ENCODE measurements at regions not wholly inside any gene's neighbourhood (a gene's known extent, or its start where the extent isn't known, plus 50 kb on each side); places are given as distances from the start of the nearest gene placed in this dataset.
"Not testable (repeated sequence)": the region's sequence is repeated elsewhere in the genome, so short reads cannot be mapped to it uniquely, and the experiment has no call there.

DNA sequence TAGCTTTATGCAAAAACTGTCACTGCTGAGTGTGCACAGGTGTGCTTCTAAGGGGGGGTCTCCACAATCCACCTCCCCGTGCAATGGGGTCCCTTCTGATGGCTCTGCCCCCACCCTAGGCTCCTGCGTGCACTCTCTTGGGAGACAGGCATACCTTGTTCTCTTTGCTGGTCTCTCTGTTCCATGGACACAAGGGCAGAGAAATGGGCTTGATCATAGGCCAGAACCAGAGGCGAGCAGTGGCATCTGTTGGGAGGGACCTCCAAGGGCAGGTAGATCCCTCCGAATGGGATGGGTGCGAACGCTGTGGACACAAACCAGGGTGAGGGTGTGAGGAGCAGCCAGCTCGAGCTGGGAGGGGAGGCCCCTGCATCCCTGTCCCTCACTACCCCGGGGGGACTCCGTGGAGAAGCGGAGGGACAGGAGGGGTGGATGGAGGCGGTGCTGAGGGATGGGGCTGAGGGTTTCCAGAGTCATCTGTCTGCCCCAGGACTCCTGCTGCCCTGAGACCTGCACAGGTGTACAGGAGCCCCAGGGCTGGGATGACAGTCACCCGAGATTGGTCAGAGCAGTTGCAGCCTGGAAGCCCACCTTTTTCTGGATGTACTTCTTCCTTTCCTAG lies 175.0 kb downstream of the KLF13 start:
- TF ChIP-seq, protein P1, sequence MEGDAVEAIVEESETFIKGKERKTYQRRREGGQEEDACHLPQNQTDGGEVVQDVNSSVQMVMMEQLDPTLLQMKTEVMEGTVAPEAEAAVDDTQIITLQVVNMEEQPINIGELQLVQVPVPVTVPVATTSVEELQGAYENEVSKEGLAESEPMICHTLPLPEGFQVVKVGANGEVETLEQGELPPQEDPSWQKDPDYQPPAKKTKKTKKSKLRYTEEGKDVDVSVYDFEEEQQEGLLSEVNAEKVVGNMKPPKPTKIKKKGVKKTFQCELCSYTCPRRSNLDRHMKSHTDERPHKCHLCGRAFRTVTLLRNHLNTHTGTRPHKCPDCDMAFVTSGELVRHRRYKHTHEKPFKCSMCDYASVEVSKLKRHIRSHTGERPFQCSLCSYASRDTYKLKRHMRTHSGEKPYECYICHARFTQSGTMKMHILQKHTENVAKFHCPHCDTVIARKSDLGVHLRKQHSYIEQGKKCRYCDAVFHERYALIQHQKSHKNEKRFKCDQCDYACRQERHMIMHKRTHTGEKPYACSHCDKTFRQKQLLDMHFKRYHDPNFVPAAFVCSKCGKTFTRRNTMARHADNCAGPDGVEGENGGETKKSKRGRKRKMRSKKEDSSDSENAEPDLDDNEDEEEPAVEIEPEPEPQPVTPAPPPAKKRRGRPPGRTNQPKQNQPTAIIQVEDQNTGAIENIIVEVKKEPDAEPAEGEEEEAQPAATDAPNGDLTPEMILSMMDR (IDR thresholded peaks at IDR 0.05; ENCODE audit: borderline replicate concordance, control extremely low read depth, extremely low read depth, insufficient read depth, missing control alignments) = no peak
- DNase-seq (ENCODE audit: low spot score) = no peak
- in situ Hi-C loops (cut with MboI; ENCODE audit: low sequenced_read_pairs, unreplicated experiment) = no loop called here

DNA sequence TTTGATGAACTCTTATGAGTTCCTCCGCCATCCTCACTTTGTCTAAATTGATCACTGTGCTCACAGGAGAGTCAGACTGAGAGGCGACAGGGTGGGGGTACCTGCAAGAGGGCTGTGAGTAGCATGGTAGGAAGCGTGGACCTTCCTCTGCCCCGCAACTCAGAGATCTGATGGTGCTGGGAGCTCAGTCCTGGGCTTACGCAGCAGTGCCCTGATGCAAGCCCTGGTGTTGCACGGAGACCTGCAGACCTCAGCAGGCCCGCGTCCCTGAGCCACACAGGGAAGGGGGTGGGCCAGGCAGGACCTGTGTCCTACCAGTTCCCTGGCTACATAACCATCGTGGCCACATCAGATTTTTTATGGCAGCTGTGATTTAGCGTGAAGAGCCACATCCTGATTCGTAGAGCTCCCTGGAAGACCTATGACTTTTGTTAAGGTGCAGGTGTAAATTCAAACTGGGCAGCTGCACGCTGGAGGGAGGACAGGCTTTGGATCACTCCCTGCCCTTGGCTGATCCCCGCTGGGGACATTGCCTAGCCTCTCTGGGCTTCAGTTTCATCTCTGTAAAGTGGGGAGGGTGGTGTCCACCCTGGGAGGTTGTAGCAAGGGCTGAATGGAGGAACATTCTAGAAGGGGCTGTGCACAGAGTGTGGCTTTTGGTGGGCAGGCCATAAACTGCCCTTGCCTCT lies 176.1 kb downstream of the KLF13 start:
- in situ Hi-C loops (cut with MboI; ENCODE audit: low sequenced_read_pairs, unreplicated experiment) = no loop called here
- DNase-seq (ENCODE audit: low spot score) = no peak
- TF ChIP-seq, protein P1 (IDR thresholded peaks at IDR 0.05; ENCODE audit: borderline replicate concordance, control extremely low read depth, extremely low read depth, insufficient read depth, missing control alignments) = no peak

DNA sequence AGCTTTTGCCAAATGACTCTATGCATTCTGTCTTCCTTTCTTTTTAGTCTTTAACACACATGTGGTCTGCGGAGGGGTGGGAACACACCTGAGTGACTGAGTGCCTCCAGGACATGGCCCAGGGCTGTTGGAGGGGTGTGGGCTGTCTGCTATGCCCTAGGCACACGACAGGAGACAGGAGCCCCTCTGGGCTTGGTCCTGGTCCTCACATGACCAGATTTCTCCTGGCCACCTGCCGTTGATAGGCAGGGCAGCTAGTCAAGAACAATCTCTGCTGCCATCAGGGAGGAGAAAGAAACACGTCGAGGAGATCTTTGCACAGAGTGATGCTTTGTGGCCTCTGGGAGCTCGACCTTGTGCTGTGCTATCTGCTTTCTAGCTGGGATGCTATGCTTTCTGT lies 176.6 kb downstream of the KLF13 start:
- no peak for DNase-seq (ENCODE audit: low spot score)
- in situ Hi-C loops (cut with MboI; ENCODE audit: low sequenced_read_pairs, unreplicated experiment) = no loop called here
- TF ChIP-seq, protein P1 (IDR thresholded peaks at IDR 0.05; ENCODE audit: borderline replicate concordance, control extremely low read depth, extremely low read depth, insufficient read depth, missing control alignments) = no peak

DNA sequence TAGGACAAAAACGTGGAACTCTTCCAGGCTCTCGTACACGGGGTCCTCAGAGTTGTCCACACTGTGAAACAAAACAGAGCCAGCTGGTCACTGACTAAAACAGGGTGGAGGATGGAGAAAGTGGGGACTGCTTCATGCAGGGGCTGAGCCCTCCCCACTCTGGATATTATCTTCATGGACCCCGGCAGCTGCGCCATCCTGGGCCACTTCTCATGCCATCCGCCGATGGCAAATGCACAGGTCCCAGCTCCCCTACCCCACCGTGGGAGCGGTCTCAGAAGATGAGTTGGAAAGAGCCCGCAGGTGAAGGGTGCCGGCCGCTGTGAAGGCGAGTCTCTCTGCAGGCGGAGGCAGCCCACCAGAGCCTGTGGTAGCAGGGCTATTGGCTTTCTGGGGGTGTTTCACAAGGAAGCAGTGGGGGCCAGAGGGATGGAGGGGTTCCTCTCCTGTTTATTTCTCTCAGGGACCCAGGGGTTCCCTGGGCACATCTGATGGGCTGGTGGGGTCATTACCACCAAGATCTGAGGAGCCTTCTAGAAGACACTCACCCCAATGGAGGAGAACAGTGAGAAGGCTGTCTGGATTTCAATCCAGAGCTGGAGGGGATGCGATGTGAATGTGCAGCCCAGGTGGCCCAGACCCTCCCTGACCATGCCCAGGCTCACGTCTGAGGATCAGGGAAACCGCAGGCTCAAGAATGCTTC lies 177.3 kb downstream of the KLF13 start:
- in situ Hi-C loops (cut with MboI; ENCODE audit: low sequenced_read_pairs, unreplicated experiment) = no loop called here
- TF ChIP-seq, protein P1 (IDR thresholded peaks at IDR 0.05; ENCODE audit: borderline replicate concordance, control extremely low read depth, extremely low read depth, insufficient read depth, missing control alignments) = no peak
- no peak for DNase-seq (ENCODE audit: low spot score)

DNA sequence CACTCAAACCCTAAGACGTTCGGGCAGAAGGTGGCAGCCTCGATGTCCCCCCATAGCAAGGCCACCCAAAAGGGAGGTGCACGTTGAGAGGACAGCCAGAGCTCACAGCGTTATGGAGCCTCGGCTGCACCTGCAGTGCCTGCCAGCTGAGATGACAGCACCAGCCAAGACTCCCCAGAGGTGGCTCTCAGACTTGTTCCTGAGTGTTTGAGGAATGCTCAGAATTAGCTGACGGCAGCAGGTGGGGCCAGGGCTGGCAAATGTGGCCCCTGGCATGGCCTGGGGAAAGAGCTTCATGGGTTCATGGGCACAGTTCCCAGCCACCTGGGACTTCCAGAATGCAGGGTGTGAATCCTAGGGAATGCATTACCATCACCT lies 177.8 kb downstream of the KLF13 start:
- TF ChIP-seq, protein P1 (IDR thresholded peaks at IDR 0.05; ENCODE audit: borderline replicate concordance, control extremely low read depth, extremely low read depth, insufficient read depth, missing control alignments) = no peak
- in situ Hi-C loops (cut with MboI; ENCODE audit: low sequenced_read_pairs, unreplicated experiment) = no loop called here
- DNase-seq (ENCODE audit: low spot score) = no peak

DNA sequence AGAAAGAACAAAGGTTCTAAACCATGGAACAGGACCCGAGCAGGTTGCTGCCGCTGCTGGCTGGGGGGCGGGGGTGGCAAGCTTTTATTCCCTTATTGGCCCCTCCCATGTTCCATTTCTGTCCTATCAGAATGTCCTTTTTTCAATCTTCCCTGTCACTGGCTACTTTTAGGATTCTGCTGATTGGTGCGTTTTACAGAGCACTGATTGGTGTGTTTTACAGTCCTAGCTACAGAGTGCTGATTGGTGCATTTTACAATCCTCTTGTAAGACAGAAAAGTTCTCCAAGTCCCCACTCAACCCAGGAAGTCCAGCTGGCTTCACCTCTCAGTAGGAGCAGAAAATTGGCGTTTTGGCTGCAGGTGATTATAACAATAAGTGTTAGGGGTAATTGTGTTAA lies 180.9 kb downstream of the KLF13 start:
- DNase-seq (ENCODE audit: low spot score); in situ Hi-C loops (cut with MboI; ENCODE audit: low sequenced_read_pairs, unreplicated experiment): not testable (repeated sequence)

DNA sequence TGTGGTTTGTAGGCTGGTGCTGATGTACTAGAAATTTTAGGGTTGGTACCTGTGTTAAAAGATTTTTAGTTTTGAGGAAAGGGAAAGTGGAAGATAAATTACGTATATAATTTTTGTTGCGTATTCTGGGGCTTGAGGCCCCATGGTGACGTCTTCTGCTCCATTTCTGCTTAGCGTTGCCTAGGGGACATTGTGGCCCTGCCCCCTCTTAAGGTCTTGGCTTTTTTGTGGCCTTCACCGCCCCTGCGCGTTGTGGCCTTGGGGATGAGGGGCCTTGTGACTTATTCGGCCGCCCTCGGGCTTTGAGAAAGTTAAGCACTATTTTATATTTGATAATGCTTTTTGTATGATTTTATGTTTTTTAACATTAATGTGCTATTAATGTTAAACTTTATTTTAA lies 182.0 kb downstream of the KLF13 start:
- no peak for DNase-seq (ENCODE audit: low spot score)
- in situ Hi-C loops (cut with MboI; ENCODE audit: low sequenced_read_pairs, unreplicated experiment) = no loop called here

More for the DNA sequence above, 182.0 kb downstream of the KLF13 start:
- TF ChIP-seq, protein P1 (IDR thresholded peaks at IDR 0.05; ENCODE audit: borderline replicate concordance, control extremely low read depth, extremely low read depth, insufficient read depth, missing control alignments) = no peak

All from GM13976 (cell line).